ENCODE measurements at regions not wholly inside any gene's neighbourhood (a gene's known extent, or its start where the extent isn't known, plus 50 kb on each side); places are given as distances from the start of the nearest gene placed in this dataset.
"Not testable (repeated sequence)": the region's sequence is repeated elsewhere in the genome, so short reads cannot be mapped to it uniquely, and the experiment has no call there.

GRCh38 chr6:85747093-85747492 lies 104.4 kb upstream of the SYNCRIP start:
- no peak for DNase-seq
- ATAC-seq, result no peak
- intact Hi-C loops (cut with micrococcal nuclease), result no loop called here

DNA sequence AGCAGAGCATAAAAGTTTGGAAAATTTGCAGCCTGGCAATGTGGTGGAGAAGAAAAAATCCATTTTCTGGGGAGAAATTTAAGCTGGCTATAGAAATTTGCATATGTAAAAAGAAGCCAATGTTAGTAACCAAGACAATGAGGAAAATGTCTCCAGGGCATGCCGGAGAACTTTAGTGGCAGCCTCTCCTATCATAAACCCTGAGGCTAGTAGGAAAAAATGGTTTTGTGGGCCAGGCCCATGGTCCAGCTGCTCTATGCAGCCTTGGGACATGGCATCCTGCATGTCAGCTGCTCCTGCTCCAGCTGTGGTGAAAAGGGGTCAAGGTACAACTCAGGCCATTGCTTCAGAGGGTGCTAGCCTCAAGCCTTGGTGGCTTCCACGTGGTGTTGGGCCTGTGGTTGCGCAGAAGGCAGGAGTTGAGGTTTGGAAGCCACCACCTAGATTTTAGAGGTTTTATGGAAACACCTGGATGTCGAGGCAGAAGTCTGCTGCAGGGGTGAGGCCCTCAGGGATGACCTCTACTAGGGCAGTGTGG lies 101.8 kb upstream of the SYNCRIP start:
- no peak for DNase-seq
- intact Hi-C loops (cut with micrococcal nuclease), result no loop called here
- ATAC-seq, result no peak

DNA sequence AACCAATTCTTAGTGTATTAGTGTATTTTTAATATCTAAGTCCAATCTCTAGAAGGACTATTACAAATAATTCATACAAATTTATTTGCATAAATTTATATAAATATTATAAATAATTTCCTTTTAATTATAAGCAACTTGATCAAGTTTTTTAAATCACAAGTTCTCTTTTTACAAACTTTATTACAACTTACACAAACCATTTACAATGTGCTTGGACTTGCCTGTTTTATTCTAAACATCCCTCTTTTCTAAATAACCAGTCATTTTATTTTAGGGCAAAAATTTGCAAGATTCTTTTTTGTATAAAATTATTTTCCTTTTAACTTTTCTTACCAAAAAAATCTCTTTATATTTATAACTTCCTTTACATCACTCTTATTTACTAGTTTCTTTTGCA lies 83.5 kb upstream of the SYNCRIP start:
- intact Hi-C loops (cut with micrococcal nuclease), result no loop called here
- no peak for DNase-seq
- no peak for ATAC-seq

DNA sequence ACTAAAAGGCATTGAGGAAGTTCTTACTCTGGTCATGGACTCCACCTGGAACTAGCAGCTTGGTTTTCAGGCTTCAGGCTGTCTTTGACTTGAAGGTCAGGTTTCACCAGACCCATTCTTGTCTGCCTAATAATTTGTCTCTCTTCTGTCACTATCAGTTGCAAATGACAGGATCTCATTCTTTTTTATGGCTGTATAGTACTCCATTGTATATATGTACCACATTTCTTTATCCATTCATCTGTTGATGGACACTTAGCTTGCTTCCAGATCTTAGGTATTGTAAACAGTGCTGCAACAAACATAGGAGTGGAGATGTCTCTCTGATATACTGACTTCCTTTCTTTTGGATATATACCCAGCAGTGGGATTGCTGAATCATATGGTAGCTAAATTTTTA lies 73.1 kb upstream of the SYNCRIP start:
- intact Hi-C loops (cut with micrococcal nuclease), result no loop called here
- DNase-seq (no peak), ATAC-seq (no peak)

GRCh38 chr6:85714893-85715530 lies 72.3 kb upstream of the SYNCRIP start:
- no peak for ATAC-seq
- no peak for DNase-seq
- intact Hi-C loops (cut with micrococcal nuclease), result no loop called here

GRCh38 chr6:85712346-85712745 lies 69.7 kb upstream of the SYNCRIP start:
- no peak for ATAC-seq
- intact Hi-C loops (cut with micrococcal nuclease), result no loop called here
- DNase-seq, result no peak

DNA sequence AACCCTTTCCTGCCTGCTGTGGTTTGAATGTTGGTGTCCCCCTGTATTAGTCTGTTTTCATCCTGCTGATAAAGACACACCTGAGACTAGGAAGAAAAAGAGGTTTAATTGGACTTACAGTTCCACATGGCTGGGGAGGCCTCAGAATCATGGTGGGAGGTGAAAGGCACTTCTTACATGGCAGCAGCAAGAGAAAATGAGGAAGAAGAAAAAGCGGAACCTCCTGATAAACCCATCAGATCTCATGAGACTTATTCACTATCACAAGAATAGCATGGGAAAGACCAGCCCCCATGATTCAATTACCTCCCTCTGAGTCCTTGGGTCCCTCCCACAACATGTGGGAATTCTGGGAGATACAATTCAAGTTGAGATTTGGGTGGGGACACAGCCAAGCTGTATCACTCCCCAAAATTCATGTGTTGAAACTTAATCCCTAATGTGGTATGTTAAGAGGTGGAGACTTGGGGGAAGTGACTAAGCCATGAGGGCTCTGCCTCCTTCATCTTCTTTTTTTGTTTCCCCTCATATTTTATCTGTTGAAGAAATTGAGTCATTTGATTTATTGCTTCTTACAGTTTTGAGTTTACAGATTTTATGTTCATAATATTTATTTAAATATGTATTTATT lies 64.9 kb upstream of the SYNCRIP start:
- intact Hi-C loops (cut with micrococcal nuclease); ATAC-seq; DNase-seq: not testable (repeated sequence)

- ATAC-seq, result no peak
- intact Hi-C loops (cut with micrococcal nuclease), result no loop called here
- no peak for DNase-seq
Measured at GRCh38 chr6:85706272-85706671, 63.6 kb upstream of the SYNCRIP start.

DNA sequence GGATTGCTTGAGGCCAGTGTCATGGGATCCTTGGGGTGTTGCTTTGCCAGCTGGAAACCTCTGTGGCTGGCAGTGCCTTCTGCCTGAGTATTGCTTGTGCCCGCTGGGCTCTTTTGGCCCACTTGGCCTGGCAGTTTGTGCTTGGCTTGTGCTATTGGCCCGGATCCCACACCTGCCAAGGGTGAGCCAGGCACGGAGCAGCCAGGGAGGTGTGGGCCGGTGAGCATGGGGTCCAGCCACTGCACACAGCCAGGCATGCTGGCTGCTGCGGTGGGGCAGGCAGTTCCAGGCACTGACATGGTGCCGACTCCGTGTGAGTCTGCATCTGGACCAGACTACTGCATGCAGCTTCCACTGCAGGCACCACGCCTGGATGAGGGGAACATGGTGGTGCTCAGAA lies 62.5 kb upstream of the SYNCRIP start:
- DNase-seq, result no peak
- intact Hi-C loops (cut with micrococcal nuclease), result no loop called here
- ATAC-seq, result no peak

GRCh38 chr6:85703406-85703805 lies 60.7 kb upstream of the SYNCRIP start:
- intact Hi-C loops (cut with micrococcal nuclease), result no loop called here
- ATAC-seq, result no peak

More at GRCh38 chr6:85703406-85703805, 60.7 kb upstream of the SYNCRIP start:
- DNase-seq, result no peak

Data from left ventricle myocardium superior (tissue), 1 donor.